IMR-90 (cell line): ENCODE measurements at regions not wholly inside any gene's neighbourhood (a gene's known extent, or its start where the extent isn't known, plus 50 kb on each side); places are given as distances from the start of the nearest gene placed in this dataset.

Source experiments
- ATAC-seq: fragments of 200-7000 bp; cut with Tn5 transposase; 2 replicates; pipeline ENCODE4 v1.9.1; 2020; ENCODE audit warnings: low read depth, mild to moderate bottlenecking, moderate library complexity
- BruUV-seq: library from RNA; stranded (reverse); fragments of 400-500 nt; replicated peaks from 2 replicates; lab custom pipeline; 2021; lab: Mats Ljungman, UMichigan
- CTCF ChIA-PET: fragments of 300-600 bp; formaldehyde crosslinking; extraction: SDS; loops from one replicate; lab custom pipeline; 2021; ENCODE audit warnings: antibody characterized with exemption; lab: Yijun Ruan, JAX
- POLR2A ChIA-PET: fragments of 300-600 bp; sonication (Branson Sonifier 250); formaldehyde crosslinking; loops from one replicate; lab custom pipeline; 2022; ENCODE audit warnings: antibody characterized with exemption; ENCODE audit not compliant: unreplicated experiment; lab: Charles Lee
- DNase-seq: peaks from one replicate; pipeline ENCODE4 v3.0.0; 2013
- H2AFZ ChIP-seq: replicated peaks from 2 replicates; pipeline ENCODE3; 2013; ENCODE audit warnings: low read length, mild to moderate bottlenecking; ENCODE audit not compliant: poor library complexity
- H2AK5ac ChIP-seq: 2 replicates; pipeline ENCODE4 v1.6.1; 2013; ENCODE audit warnings: low read depth, low read length, inconsistent platforms
- H2AK9ac ChIP-seq: replicated peaks from 2 replicates; pipeline ENCODE3; 2013; ENCODE audit warnings: mild to moderate bottlenecking, low read depth, low read length, moderate library complexity; ENCODE audit not compliant: poor library complexity
- H2BK120ac ChIP-seq: 2 replicates; pipeline ENCODE4 v1.6.1; 2013; ENCODE audit warnings: low read depth, low read length, inconsistent platforms
- H2BK15ac ChIP-seq: 3 replicates; pipeline ENCODE4 v1.6.1; 2013; ENCODE audit warnings: low read depth, low read length, inconsistent platforms
- H2BK20ac ChIP-seq: 2 replicates; pipeline ENCODE4 v1.6.1; 2013; ENCODE audit warnings: low read depth, mild to moderate bottlenecking, inconsistent platforms, low read length, moderate library complexity
- H2BK5ac ChIP-seq: 2 replicates; pipeline ENCODE4 v1.6.1; 2013; ENCODE audit warnings: mild to moderate bottlenecking, low read depth, low read length, inconsistent platforms; ENCODE audit not compliant: poor library complexity, severe bottlenecking
- H3K14ac ChIP-seq: replicated peaks from 2 replicates; pipeline ENCODE4 v1.6.1; 2013; ENCODE audit warnings: low read depth, low read length, inconsistent platforms
- H3K18ac ChIP-seq: 2 replicates; pipeline ENCODE4 v1.6.1; 2013; ENCODE audit warnings: low read depth, low read length, control low read depth
- H3K23ac ChIP-seq: 2 replicates; pipeline ENCODE4 v1.6.1; 2013; ENCODE audit warnings: low read depth, low read length, inconsistent platforms
- H3K27ac ChIP-seq: 2 replicates; pipeline ENCODE4 v1.5.1; 2013; ENCODE audit warnings: mild to moderate bottlenecking, control low read depth, low read length; ENCODE audit not compliant: insufficient read depth
- H3K27me3 ChIP-seq: 2 replicates; pipeline ENCODE4 v1.6.1; 2013; ENCODE audit warnings: low read length; ENCODE audit not compliant: control insufficient read depth, insufficient read depth
- H3K36me3 ChIP-seq: 2 replicates; pipeline ENCODE4 v1.6.1; 2013; ENCODE audit warnings: low read length, mixed read lengths; ENCODE audit not compliant: control insufficient read depth, insufficient read depth
- H3K4ac ChIP-seq: 2 replicates; pipeline ENCODE4 v1.6.1; 2013; ENCODE audit warnings: low read depth, low read length, inconsistent platforms
- H3K4me1 ChIP-seq: 2 replicates; pipeline ENCODE4 v1.6.1; 2013; ENCODE audit warnings: low read length, mixed read lengths; ENCODE audit not compliant: control insufficient read depth, insufficient read depth
- H3K4me2 ChIP-seq: 2 replicates; pipeline ENCODE4 v1.6.1; 2013; ENCODE audit warnings: low read depth, mild to moderate bottlenecking, control low read depth, low read length, moderate library complexity
- H3K4me3 ChIP-seq: 2 replicates; pipeline ENCODE4 v1.5.1; 2013; ENCODE audit warnings: low read depth, mild to moderate bottlenecking, control low read depth, low read length, moderate library complexity; ENCODE audit not compliant: insufficient read depth
- H3K56ac ChIP-seq: 2 replicates; pipeline ENCODE4 v1.6.1; 2013; ENCODE audit warnings: low read length, inconsistent platforms; ENCODE audit not compliant: insufficient read depth; ENCODE audit errors: extremely low read depth
- H3K79me1 ChIP-seq, 2 experiments: 2 replicates each; pipeline ENCODE4 v1.6.1; 2013; ENCODE audit warnings: low read length in 2 of 2, inconsistent platforms in 1 of 2, low read depth in 1 of 2
- H3K9ac ChIP-seq: 2 replicates; pipeline ENCODE4 v1.6.1; 2013; ENCODE audit warnings: low read depth, low read length, control low read depth
- H3K9me1 ChIP-seq: 2 replicates; pipeline ENCODE4 v1.6.1; 2013; ENCODE audit warnings: low read length, inconsistent platforms; ENCODE audit not compliant: insufficient read depth
- H3K9me3 ChIP-seq: 2 replicates; pipeline ENCODE4 v1.6.1; 2013; ENCODE audit warnings: low read length; ENCODE audit not compliant: control insufficient read depth, insufficient read depth
- H4K20me1 ChIP-seq: 2 replicates; pipeline ENCODE4 v1.6.1; 2013; ENCODE audit warnings: low read length, inconsistent platforms; ENCODE audit not compliant: insufficient read depth
- H4K5ac ChIP-seq: 2 replicates; pipeline ENCODE4 v1.6.1; 2013; ENCODE audit warnings: mild to moderate bottlenecking, low read depth, low read length, control low read depth
- H4K8ac ChIP-seq, 2 experiments: 2 replicates each; pipeline ENCODE4 v1.6.1; 2013; ENCODE audit warnings: low read depth in 2 of 2, low read length in 2 of 2, control low read depth in 1 of 2, inconsistent platforms in 1 of 2
- H4K91ac ChIP-seq: 2 replicates; pipeline ENCODE4 v1.6.1; 2013; ENCODE audit warnings: low read depth, low read length, inconsistent platforms; ENCODE audit not compliant: insufficient read depth
- CHD1 ChIP-seq: IDR thresholded peaks from 2 replicates; pipeline ENCODE4 v1.6.1; 2012; ENCODE audit warnings: low read depth, low read length, improper control_type of control experiment
- MAFK ChIP-seq: IDR thresholded peaks from 2 replicates; pipeline ENCODE4 v1.6.1; 2012; ENCODE audit warnings: low read depth, low read length, improper control_type of control experiment
- RAD21 ChIP-seq: IDR thresholded peaks from 2 replicates; pipeline ENCODE4 v1.6.1; 2012; ENCODE audit warnings: low read length, improper control_type of control experiment
- RCOR1 ChIP-seq: IDR thresholded peaks from 2 replicates; pipeline ENCODE4 v1.6.1; 2012; ENCODE audit warnings: mild to moderate bottlenecking, low read length, improper control_type of control experiment; ENCODE audit not compliant: insufficient replicate concordance
- WGBS, 2 experiments: methylation state at CpG; one replicate each; pipeline versions ENCODE4 v1.1.5 to v1.1.7; 2013; ENCODE audit warnings: missing lambda C conversion rate in 2 of 2; ENCODE audit not compliant: insufficient read length in 1 of 2; ENCODE audit errors: extremely low coverage in 2 of 2; 5-methylcytosine and 5-hydroxymethylcytosine counted together
- dilution Hi-C: fragments of 300-500 bp; cut with HindIII; formaldehyde crosslinking; loops from one replicate; pipeline ENCODE4 v1.14.3; 2018; ENCODE audit warnings: low sequenced_read_pairs; ENCODE audit not compliant: unreplicated experiment
- in situ Hi-C: fragments of 300-500 bp; cut with MboI; formaldehyde crosslinking; loops from 3 replicates; pipeline ENCODE4 v1.14.3; 2019; ENCODE audit warnings: low sequenced_read_pairs, inconsistent platforms, mixed read lengths
- intact Hi-C: fragments of 100-400 bp; cut with micrococcal nuclease; formaldehyde crosslinking; loops from 2 replicates; pipeline ENCODE4 v1.10.0; 2022
- TF ChIP-seq, protein P1 (sequence below): fragments of 150-350 bp; IDR thresholded peaks from 2 replicates; pipeline ENCODE4 v1.6.1; 2016; ENCODE audit warnings: low read depth, mild to moderate bottlenecking, low read length, moderate library complexity, borderline replicate concordance
- TF ChIP-seq, protein P2 (sequence below): fragments of 150-350 bp; IDR thresholded peaks from 2 replicates; pipeline ENCODE4 v1.6.1; 2017; ENCODE audit warnings: mild to moderate bottlenecking, antibody characterized with exemption, low read length, low read depth

DNA sequence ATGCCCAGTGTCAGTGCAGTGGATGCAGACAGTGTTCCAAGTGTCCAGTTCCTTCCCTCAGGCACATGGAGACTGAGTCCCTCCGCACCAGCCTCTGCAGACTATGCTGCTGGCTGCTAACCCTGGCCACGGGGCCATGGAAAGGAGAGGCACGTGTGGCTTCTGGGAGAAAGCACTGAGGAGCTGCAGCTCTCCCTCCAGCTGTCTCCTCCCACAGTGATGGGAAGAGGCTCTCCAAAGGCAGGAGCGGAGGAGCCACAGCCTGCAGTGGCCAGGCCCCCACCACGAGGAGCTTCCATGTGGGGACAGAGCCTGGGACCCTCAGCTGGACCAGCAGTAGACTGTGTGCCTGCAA, 141.1 kb downstream of the NDUFA10 start:
- no peaks in the 10 kb centered on the region for H3K4me1 ChIP-seq
- intact Hi-C loops (loop anchor here (10.0 kb wide), 1 partner anchor 849 kb away; no protein-coding TSS in a partner anchor), in situ Hi-C loops (no loop called here), dilution Hi-C loops (no loop called here)
- no peak overlapping the region for H2AFZ ChIP-seq
- no peak overlapping the region for H3K4me3 ChIP-seq
- no peak overlapping the region for H4K91ac ChIP-seq
- DNase-seq (no peak), ATAC-seq (no peak)
- no peak overlapping the region for H3K9ac ChIP-seq
- H3K18ac ChIP-seq: no peak overlapping the region
- H3K9me3 ChIP-seq: peaks cover 14% of the 10 kb centered on the region
- POLR2A ChIA-PET: no interaction called here
- no peak overlapping the region for H4K8ac ChIP-seq
- H3K23ac ChIP-seq: no peak overlapping the region
- no peak overlapping the region for H3K56ac ChIP-seq
- no peaks in the 10 kb centered on the region for H3K79me1 ChIP-seq
- no peak overlapping the region for H2BK5ac ChIP-seq
- H3K14ac ChIP-seq: no peak overlapping the region
- H3K27me3 ChIP-seq: no peaks in the 10 kb centered on the region
- no peak overlapping the region for H3K27ac ChIP-seq
- H4K5ac ChIP-seq: no peak overlapping the region
- TF ChIP-seq MAFK: no peak
- TF ChIP-seq, protein P1, sequence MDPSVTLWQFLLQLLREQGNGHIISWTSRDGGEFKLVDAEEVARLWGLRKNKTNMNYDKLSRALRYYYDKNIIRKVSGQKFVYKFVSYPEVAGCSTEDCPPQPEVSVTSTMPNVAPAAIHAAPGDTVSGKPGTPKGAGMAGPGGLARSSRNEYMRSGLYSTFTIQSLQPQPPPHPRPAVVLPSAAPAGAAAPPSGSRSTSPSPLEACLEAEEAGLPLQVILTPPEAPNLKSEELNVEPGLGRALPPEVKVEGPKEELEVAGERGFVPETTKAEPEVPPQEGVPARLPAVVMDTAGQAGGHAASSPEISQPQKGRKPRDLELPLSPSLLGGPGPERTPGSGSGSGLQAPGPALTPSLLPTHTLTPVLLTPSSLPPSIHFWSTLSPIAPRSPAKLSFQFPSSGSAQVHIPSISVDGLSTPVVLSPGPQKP: no peak
- no peak for TF ChIP-seq CHD1
- no peak for TF ChIP-seq RAD21
- TF ChIP-seq, protein P2, sequence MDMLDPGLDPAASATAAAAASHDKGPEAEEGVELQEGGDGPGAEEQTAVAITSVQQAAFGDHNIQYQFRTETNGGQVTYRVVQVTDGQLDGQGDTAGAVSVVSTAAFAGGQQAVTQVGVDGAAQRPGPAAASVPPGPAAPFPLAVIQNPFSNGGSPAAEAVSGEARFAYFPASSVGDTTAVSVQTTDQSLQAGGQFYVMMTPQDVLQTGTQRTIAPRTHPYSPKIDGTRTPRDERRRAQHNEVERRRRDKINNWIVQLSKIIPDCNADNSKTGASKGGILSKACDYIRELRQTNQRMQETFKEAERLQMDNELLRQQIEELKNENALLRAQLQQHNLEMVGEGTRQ: no peak
- no peak for TF ChIP-seq RCOR1
- no peaks in the 10 kb centered on the region for H3K9me1 ChIP-seq
- no peak overlapping the region for H2AK5ac ChIP-seq
- no peak overlapping the region for H2AK9ac ChIP-seq
- H2BK120ac ChIP-seq: no peak overlapping the region
- no peak overlapping the region for H3K4ac ChIP-seq
- no peak overlapping the region for H2BK15ac ChIP-seq
- CTCF ChIA-PET: no interaction called here
- no peak overlapping the region for H3K4me2 ChIP-seq
- no peaks in the 10 kb centered on the region for H4K20me1 ChIP-seq
- WGBS, 2 experiments: 82% methylated on average over 2 of the region's 5 CpGs; no CpG with 5 or more reads in 1 of the 2 experiments
- H3K36me3 ChIP-seq: no peaks in the 10 kb centered on the region
- BruUV-seq: no TSS peak
- no peak overlapping the region for H2BK20ac ChIP-seq
